ENCODE measurements at regions not wholly inside any gene's neighbourhood (a gene's known extent, or its start where the extent isn't known, plus 50 kb on each side); places are given as distances from the start of the nearest gene placed in this dataset.

GRCh38 chr6:96465321-96465903, 56.2 kb upstream of the UFL1 start:
- DNase-seq: no peak

- DNase-seq: no peak
Measured at GRCh38 chr6:96466147-96466863, 55.3 kb upstream of the UFL1 start.

GRCh38 chr6:96467814-96468213, 53.8 kb upstream of the UFL1 start:
- no peak for DNase-seq

- no peak for DNase-seq
Measured at GRCh38 chr6:96468281-96468680, 53.3 kb upstream of the UFL1 start.

GRCh38 chr6:96468681-96469224, 52.9 kb upstream of the UFL1 start:
- DNase-seq: no peak

- no peak for DNase-seq
Measured at GRCh38 chr6:96469312-96469711, 52.3 kb upstream of the UFL1 start.

- DNase-seq: no peak
Measured at GRCh38 chr6:96470296-96470695, 51.3 kb upstream of the UFL1 start.
